ENCODE measurements at regions not wholly inside any gene's neighbourhood (a gene's known extent, or its start where the extent isn't known, plus 50 kb on each side); places are given as distances from the start of the nearest gene placed in this dataset.

- TF ChIP-seq CTCF (IDR thresholded peaks at IDR 0.05; ENCODE audit: insufficient read depth, low read depth, low read length) = no peak
- TF ChIP-seq EZH2 (IDR thresholded peaks at IDR 0.05; ENCODE audit: insufficient read depth, low read length) = no peak
Measured at GRCh38 chr1:95535614-95536013, 301.6 kb downstream of the RWDD3 start.

Data from astrocyte (in vitro differentiated cells and primary cell).